Left kidney (tissue), 1 donor: ENCODE measurements at regions not wholly inside any gene's neighbourhood (a gene's known extent, or its start where the extent isn't known, plus 50 kb on each side); places are given as distances from the start of the nearest gene placed in this dataset.
A peak's percentile ranks its signal among the peaks of the same experiment; 100 is the strongest.
"Not testable (repeated sequence)": the region's sequence is repeated elsewhere in the genome, so short reads cannot be mapped to it uniquely, and the experiment has no call there.

Experiments
- DNase-seq: peaks from one replicate; pipeline ENCODE4 v3.0.0-alpha.2; 2013

GRCh38 chr7:142499635-142500034 lies 241.8 kb upstream of the PRSS58 start:
- no peak for DNase-seq

GRCh38 chr7:142498364-142498763 lies 240.5 kb upstream of the PRSS58 start:
- DNase-seq, result no peak

- no peak for DNase-seq
Observed at GRCh38 chr7:142496545-142496991, 238.7 kb upstream of the PRSS58 start.

- DNase-seq, result not testable (repeated sequence)
Observed at GRCh38 chr7:142495879-142496278, 238.0 kb upstream of the PRSS58 start.

- not testable (repeated sequence) for DNase-seq
Observed at GRCh38 chr7:142495301-142495700, 237.4 kb upstream of the PRSS58 start.

- no peak for DNase-seq
Observed at GRCh38 chr7:142494021-142494420, 236.2 kb upstream of the PRSS58 start.

- DNase-seq, result no peak
Observed at GRCh38 chr7:142488842-142489241, 231.0 kb upstream of the PRSS58 start.

- no peak for DNase-seq
Observed at GRCh38 chr7:142488036-142488633, 230.3 kb upstream of the PRSS58 start.

- DNase-seq, result not testable (repeated sequence)
Observed at GRCh38 chr7:142487565-142487964, 229.7 kb upstream of the PRSS58 start.

- no peak for DNase-seq
Observed at GRCh38 chr7:142487124-142487523, 229.3 kb upstream of the PRSS58 start.

GRCh38 chr7:142485617-142486226 lies 227.9 kb upstream of the PRSS58 start:
- DNase-seq, result no peak

- no peak for DNase-seq
Observed at GRCh38 chr7:142483659-142484317, 225.9 kb upstream of the PRSS58 start.

- DNase-seq, result peak; percentile 32
Observed at GRCh38 chr7:142482891-142483658, 225.2 kb upstream of the PRSS58 start.

GRCh38 chr7:142481548-142481947 lies 223.7 kb upstream of the PRSS58 start:
- no peak for DNase-seq

- DNase-seq, result peak; percentile 48
Observed at GRCh38 chr7:142478479-142479220, 220.8 kb upstream of the PRSS58 start.

- DNase-seq, result not testable (repeated sequence)
Observed at GRCh38 chr7:142477801-142478200, 219.9 kb upstream of the PRSS58 start.

- no peak for DNase-seq
Observed at GRCh38 chr7:142477079-142477651, 219.3 kb upstream of the PRSS58 start.

- no peak for DNase-seq
Observed at GRCh38 chr7:142476077-142476476, 218.2 kb upstream of the PRSS58 start.

GRCh38 chr7:142471820-142472219 lies 214.0 kb upstream of the PRSS58 start:
- no peak for DNase-seq

- no peak for DNase-seq
Observed at GRCh38 chr7:142470544-142470830, 212.6 kb upstream of the PRSS58 start.

GRCh38 chr7:142469696-142470543 lies 212.1 kb upstream of the PRSS58 start:
- no peak for DNase-seq
